GM12875 (cell line): ENCODE measurements at regions not wholly inside any gene's neighbourhood (a gene's known extent, or its start where the extent isn't known, plus 50 kb on each side); places are given as distances from the start of the nearest gene placed in this dataset.

Experiments
- H3K4me3 ChIP-seq: one replicate; pipeline ENCODE4 v1.5.1; 2011; ENCODE audit warnings: low read depth, low read length, control low read depth
- TF ChIP-seq, protein P1 (sequence below): IDR thresholded peaks from 2 replicates; pipeline ENCODE4 v1.5.1; 2011; ENCODE audit warnings: low read depth, mild to moderate bottlenecking, control low read depth, inconsistent platforms, low read length, moderate library complexity, borderline replicate concordance; ENCODE audit not compliant: insufficient read depth

DNA sequence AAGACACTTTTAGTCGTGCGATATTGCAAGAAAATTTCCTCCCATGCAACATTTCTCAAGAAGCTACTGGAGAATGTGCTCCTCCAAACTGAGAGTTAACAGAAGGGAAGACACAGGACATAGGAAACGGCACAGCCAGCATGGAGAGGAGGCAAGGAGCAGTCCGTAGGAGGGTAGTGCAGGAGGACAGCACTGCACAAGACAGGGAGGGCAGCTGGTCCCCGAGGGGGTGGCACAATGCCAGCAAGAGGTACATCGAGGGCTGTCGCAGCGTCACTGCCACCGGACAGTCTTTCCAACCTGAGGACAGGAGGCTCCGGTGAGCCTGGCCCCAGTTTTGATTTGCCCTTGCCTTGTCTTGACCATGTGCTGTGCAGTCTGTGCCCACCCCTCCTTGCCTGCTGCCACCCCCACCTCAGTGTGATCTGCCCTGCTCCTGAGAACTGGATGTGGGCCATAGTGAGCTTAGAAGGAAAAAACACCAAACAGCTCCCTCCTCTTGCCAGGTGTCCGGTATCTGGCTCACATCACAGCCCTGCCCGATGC is 81.6 kb upstream of the LAPTM4A start:
- TF ChIP-seq, protein P1, sequence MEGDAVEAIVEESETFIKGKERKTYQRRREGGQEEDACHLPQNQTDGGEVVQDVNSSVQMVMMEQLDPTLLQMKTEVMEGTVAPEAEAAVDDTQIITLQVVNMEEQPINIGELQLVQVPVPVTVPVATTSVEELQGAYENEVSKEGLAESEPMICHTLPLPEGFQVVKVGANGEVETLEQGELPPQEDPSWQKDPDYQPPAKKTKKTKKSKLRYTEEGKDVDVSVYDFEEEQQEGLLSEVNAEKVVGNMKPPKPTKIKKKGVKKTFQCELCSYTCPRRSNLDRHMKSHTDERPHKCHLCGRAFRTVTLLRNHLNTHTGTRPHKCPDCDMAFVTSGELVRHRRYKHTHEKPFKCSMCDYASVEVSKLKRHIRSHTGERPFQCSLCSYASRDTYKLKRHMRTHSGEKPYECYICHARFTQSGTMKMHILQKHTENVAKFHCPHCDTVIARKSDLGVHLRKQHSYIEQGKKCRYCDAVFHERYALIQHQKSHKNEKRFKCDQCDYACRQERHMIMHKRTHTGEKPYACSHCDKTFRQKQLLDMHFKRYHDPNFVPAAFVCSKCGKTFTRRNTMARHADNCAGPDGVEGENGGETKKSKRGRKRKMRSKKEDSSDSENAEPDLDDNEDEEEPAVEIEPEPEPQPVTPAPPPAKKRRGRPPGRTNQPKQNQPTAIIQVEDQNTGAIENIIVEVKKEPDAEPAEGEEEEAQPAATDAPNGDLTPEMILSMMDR: no peak
- no peak overlapping the region for H3K4me3 ChIP-seq

DNA sequence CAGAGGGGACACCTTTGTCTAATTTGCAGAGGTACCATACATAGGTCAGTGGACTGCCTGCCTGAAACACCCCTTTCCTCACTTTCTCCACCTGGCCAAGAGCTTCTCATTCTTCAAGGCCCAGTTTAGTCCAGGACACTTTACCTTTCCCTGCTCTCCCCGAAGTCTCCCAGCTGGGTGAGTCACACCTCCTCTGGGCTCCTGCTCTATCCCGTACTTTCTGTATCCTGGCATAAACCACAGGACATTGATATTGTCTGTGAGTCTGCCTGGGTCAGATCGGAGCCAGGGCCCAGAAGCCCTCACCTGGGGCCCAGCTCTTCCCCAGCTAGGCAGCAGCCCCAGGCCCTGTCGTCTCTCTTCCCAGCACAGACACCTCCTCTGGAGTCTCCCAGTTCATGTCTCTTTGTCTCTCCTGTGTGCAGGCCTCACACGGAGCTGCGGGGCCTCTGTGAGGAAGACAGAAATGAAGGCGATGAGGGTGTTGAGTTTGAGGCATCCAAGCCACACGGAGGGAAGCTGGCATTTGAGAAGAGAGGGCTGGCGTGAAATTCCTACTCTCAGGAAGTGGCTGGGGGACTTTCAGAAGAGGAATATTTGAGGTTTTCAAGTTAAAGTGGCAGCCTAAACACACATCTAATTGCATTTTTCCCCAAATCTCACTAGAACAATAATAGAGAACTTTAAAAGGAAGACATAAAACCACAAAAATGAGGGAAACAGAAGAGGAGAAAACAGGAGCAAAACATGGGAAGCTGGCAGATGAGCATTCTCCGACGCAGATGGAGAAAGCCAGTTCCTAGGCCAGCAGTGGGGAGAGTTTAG is 79.6 kb upstream of the LAPTM4A start:
- TF ChIP-seq, protein P1: no peak

GRCh38 chr2:20130160-20130560 is 78.7 kb upstream of the LAPTM4A start:
- TF ChIP-seq, protein P1: no peak

More for the DNA sequence above, 79.6 kb upstream of the LAPTM4A start:
- no peak overlapping the region for H3K4me3 ChIP-seq

DNA sequence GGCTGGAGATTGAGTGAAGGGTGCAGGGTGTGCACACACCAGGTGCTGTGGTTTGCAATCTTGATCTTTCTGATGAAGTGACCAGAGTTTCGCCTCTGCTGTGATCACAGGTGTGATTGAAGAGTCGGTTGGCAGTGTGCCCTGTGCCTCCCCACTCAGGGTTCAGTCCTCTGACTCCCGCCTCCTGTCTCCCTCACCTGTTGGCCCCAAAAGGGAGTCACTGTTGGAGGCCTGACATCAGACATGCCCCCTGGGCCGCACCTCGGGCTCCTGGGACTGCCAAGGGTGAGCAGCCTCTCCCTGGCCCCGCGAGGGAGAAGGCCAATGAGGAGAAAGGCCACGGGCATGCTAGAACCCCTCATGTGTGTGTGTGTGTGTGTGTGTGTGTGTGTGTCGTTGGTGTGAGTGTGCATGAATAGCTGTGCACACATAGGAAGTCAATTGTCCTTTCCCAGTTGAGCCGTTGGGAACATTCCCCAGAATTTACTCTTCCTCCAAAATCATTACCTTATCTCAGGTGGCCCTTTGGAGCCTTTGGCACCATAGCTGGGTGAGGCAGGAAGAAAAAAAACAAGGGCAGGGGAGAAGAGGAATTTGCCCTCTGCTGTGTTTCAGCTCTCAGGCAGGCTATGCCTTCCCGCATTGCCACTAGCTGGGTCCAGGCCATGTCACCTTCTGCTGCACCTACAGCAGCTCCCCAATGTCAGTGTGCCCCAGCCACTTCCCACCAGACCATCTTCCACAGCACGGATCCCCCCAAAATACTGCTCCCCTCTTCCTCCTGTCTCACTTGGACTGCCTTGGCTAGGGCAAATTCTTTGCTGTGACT is 78.1 kb upstream of the LAPTM4A start:
- TF ChIP-seq, protein P1: no peak
- no peak overlapping the region for H3K4me3 ChIP-seq

More at GRCh38 chr2:20130160-20130560, 78.7 kb upstream of the LAPTM4A start:
- H3K4me3 ChIP-seq: no peak overlapping the region

DNA sequence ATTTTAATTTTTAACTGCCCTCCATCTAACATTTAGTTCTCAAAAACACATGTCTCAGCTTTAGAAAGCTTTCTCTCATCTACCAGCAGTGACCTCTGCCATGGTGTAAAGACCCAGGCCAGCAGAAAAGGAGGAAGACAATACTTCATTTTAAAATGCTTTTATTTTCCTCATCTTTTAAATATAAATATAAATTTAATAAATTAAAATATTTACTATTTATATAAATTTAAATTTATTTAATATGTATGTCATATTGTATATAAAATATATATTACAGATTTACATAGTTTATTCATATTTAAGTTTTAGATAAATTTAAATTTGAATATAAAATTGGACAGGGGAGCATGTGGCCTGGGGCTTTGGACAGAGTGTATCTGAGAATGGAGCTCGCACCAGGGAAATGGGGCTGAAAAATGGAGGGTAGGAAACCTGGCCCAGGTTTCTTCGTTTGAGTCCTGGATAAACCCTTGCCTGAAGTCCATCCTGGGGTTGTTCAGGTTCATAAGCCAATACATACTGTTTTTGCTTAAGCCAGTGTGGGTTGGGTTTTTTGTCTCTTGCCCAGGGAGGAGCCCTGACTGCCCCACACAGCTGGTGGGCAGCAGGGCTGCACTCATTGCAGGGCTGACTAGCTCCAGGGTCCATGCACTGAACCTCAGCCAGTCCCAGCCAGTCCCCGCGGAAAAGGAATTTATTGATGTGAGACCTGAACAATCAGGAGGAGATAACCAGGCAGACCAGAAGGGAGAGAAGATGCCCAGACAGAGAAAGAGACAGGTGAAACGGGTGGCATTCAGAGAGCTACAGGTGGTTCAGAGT is 77.3 kb upstream of the LAPTM4A start:
- H3K4me3 ChIP-seq: no peak overlapping the region
- TF ChIP-seq, protein P1: no peak

DNA sequence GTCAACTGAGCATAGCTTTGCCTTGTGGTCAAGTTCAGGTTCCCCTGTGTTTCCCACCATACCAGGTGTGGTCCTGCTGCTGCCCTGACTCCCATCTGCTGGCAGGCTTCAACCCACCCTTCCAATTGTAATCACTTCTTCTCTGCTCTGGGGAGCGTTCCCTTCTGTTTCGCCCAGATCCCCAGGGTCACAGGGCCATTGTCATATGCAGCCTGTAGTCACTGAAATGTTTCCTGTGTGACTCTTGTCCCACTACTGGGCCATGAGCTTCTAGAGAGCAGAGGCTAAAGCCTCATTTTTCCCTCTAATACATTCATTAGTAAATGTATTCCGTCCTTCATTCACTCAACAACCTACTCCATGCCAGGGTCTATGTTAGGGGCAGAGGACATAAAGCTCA is 75.0 kb upstream of the LAPTM4A start:
- no peak overlapping the region for H3K4me3 ChIP-seq
- TF ChIP-seq, protein P1: no peak
